ENCODE measurements at regions not wholly inside any gene's neighbourhood (a gene's known extent, or its start where the extent isn't known, plus 50 kb on each side); places are given as distances from the start of the nearest gene placed in this dataset.

DNA sequence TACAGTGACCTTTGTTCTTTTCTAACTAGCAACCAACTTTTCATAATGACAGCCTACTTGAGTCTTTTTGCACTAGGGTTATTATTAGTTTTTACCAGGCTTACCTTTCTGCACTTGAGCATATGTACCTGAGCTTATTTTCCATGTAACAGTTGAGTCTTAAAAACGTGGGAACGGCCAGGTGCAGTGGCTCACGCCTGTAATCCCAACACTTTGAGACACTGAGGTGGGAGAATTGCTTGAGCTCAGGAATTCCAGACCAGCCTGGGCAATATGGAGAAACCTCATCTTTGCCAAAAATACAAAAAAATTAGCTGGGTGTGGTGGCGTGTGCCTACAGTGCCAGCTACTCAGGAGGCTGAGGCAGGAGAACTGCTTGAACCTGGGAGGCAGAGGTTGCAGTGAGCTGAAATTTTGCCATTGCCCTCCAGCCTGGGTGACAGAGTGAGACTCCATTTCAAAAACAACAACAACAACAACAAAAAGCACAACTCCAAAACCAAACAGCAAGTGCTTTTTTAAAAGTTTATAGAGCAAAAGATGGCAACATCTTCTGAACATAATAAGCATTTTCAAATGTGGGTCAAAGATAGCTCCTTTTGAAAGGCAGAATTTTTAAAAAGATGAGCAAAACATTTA, 57.1 kb upstream of the CD28 start (continued):
- TF ChIP-seq, protein P1, sequence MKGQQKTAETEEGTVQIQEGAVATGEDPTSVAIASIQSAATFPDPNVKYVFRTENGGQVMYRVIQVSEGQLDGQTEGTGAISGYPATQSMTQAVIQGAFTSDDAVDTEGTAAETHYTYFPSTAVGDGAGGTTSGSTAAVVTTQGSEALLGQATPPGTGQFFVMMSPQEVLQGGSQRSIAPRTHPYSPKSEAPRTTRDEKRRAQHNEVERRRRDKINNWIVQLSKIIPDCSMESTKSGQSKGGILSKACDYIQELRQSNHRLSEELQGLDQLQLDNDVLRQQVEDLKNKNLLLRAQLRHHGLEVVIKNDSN (CRISPR knock-in tag; IDR thresholded peaks at IDR 0.05), result no peak
- TF ChIP-seq NFATC4 (CRISPR knock-in tag; IDR thresholded peaks at IDR 0.05), result no peak

DNA sequence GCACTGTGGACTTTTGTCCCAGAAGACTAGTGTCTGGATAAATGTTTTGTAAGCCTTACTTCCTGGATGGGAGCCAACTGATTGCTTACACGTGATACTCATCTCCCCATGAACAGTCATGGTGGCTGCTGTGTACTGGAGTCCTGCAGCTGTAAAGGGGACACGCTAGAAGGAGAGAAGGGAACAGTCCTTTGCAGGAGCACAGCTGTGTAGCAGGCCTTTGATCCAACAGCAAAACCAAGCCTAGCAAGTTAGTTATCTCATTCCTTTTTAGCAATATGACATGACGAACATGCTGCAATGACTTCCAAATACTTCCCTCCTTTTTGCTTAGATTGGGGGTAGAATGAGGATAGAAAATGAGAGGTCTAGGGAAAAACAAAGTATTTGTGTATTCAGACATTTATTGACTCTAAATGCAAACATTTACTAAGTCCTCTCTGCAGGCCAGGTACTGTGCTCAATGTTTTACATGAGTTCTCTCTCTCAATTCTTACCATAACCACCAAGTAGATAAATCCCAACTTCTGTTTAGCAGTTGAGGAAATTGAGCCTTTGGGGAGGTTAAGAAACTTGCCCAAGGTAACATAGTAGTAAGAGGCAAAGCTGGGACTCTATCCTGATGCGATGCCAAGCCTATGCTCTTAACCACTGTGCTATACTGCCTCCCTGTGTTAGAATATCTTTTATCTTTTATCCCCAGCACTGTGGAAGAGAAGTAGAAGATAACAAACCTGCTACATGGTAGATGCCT, 55.4 kb upstream of the CD28 start:
- Mint-ChIP-seq H3K27me3 (ENCODE audit: low read depth) (no peaks in the 10 kb centered on the region), H3K36me3 (no peaks in the 10 kb centered on the region), H3K4me1 (peaks cover 21% of the 10 kb centered on the region), H3K4me3 (no peak overlapping the region), H3K9me3 (no peaks in the 10 kb centered on the region; the same call in 1 of the 2 replicates), H3K27ac (no peak overlapping the region)
- peak; percentile 39; the same call in 1 of the 2 replicates for TF ChIP-seq GABPB1 (CRISPR knock-in tag; IDR thresholded peaks at IDR 0.05)
- TF ChIP-seq, protein P2, sequence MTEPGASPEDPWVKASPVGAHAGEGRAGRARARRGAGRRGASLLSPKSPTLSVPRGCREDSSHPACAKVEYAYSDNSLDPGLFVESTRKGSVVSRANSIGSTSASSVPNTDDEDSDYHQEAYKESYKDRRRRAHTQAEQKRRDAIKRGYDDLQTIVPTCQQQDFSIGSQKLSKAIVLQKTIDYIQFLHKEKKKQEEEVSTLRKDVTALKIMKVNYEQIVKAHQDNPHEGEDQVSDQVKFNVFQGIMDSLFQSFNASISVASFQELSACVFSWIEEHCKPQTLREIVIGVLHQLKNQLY (CRISPR knock-in tag; IDR thresholded peaks at IDR 0.05), result no peak
- DNase-seq (ENCODE audit: low spot score) (no peak), ATAC-seq (peak; percentile 90)
- ChIA-PET POLR2A (no interaction called here), CTCF (interaction anchor here (0.6 to 1.0 kb wide), 3 partner anchors 163 to 166 kb away, joined by 3 to 5 read pairs (median 3); no protein-coding TSS in a partner anchor)

DNA sequence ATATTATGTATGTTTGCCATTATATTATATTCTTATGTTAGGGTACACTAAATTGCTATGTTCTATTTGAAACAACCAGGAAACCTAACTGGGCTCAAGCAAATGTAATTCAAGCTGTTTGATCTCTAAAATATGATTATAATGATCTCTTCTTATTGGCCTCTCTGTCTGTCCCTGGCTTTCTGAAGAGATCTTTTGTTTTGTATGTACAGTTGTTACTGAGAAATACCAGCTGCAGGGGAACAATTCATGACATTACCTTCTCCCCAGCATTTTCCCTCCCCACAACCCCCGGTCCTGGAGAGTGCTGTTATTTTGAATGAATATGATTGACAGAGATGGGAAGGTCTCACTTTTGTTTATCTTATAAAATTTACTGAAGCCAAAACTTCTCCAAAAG, 54.8 kb upstream of the CD28 start:
- Mint-ChIP-seq H3K4me3 (no peak overlapping the region), H3K36me3 (no peaks in the 10 kb centered on the region), H3K27me3 (ENCODE audit: low read depth) (no peaks in the 10 kb centered on the region), H3K4me1 (peaks cover 21% of the 10 kb centered on the region), H3K27ac (no peak overlapping the region), H3K9me3 (no peaks in the 10 kb centered on the region; the same call in 1 of the 2 replicates)
- ATAC-seq, result no peak
- TF ChIP-seq, protein P3, sequence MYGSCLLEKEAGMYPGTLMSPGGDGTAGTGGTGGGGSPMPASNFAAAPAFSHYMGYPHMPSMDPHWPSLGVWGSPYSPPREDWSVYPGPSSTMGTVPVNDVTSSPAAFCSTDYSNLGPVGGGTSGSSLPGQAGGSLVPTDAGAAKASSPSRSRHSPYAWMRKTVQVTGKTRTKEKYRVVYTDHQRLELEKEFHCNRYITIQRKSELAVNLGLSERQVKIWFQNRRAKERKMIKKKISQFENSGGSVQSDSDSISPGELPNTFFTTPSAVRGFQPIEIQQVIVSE (CRISPR knock-in tag; IDR thresholded peaks at IDR 0.05; ENCODE audit: borderline replicate concordance), result no peak
- TF ChIP-seq ZNF317 (CRISPR knock-in tag; IDR thresholded peaks at IDR 0.05; ENCODE audit: borderline replicate concordance, low read depth) (no peak), NR2C2 (CRISPR knock-in tag; IDR thresholded peaks at IDR 0.05) (no peak), ESRRA (CRISPR knock-in tag; IDR thresholded peaks at IDR 0.05; ENCODE audit: borderline replicate concordance) (no peak), ZNF671 (CRISPR knock-in tag; IDR thresholded peaks at IDR 0.05) (no peak), FOXK1 (CRISPR knock-in tag; IDR thresholded peaks at IDR 0.05) (no peak), KAT7 (CRISPR knock-in tag; IDR thresholded peaks at IDR 0.05; ENCODE audit: borderline replicate concordance) (no peak), RORB (CRISPR knock-in tag; IDR thresholded peaks at IDR 0.05) (no peak), ETV6 (CRISPR knock-in tag; IDR thresholded peaks at IDR 0.05) (no peak)
- TF ChIP-seq, protein P4, sequence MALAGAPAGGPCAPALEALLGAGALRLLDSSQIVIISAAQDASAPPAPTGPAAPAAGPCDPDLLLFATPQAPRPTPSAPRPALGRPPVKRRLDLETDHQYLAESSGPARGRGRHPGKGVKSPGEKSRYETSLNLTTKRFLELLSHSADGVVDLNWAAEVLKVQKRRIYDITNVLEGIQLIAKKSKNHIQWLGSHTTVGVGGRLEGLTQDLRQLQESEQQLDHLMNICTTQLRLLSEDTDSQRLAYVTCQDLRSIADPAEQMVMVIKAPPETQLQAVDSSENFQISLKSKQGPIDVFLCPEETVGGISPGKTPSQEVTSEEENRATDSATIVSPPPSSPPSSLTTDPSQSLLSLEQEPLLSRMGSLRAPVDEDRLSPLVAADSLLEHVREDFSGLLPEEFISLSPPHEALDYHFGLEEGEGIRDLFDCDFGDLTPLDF (CRISPR knock-in tag; IDR thresholded peaks at IDR 0.05), result no peak
- TF ChIP-seq, protein P5, sequence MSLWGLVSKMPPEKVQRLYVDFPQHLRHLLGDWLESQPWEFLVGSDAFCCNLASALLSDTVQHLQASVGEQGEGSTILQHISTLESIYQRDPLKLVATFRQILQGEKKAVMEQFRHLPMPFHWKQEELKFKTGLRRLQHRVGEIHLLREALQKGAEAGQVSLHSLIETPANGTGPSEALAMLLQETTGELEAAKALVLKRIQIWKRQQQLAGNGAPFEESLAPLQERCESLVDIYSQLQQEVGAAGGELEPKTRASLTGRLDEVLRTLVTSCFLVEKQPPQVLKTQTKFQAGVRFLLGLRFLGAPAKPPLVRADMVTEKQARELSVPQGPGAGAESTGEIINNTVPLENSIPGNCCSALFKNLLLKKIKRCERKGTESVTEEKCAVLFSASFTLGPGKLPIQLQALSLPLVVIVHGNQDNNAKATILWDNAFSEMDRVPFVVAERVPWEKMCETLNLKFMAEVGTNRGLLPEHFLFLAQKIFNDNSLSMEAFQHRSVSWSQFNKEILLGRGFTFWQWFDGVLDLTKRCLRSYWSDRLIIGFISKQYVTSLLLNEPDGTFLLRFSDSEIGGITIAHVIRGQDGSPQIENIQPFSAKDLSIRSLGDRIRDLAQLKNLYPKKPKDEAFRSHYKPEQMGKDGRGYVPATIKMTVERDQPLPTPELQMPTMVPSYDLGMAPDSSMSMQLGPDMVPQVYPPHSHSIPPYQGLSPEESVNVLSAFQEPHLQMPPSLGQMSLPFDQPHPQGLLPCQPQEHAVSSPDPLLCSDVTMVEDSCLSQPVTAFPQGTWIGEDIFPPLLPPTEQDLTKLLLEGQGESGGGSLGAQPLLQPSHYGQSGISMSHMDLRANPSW (CRISPR knock-in tag; conservative IDR thresholded peaks at IDR 0.05; ENCODE audit: low read depth), result no peak
- TF ChIP-seq, protein P6, sequence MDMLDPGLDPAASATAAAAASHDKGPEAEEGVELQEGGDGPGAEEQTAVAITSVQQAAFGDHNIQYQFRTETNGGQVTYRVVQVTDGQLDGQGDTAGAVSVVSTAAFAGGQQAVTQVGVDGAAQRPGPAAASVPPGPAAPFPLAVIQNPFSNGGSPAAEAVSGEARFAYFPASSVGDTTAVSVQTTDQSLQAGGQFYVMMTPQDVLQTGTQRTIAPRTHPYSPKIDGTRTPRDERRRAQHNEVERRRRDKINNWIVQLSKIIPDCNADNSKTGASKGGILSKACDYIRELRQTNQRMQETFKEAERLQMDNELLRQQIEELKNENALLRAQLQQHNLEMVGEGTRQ (CRISPR knock-in tag; IDR thresholded peaks at IDR 0.05), result no peak
- TF ChIP-seq, protein P7, sequence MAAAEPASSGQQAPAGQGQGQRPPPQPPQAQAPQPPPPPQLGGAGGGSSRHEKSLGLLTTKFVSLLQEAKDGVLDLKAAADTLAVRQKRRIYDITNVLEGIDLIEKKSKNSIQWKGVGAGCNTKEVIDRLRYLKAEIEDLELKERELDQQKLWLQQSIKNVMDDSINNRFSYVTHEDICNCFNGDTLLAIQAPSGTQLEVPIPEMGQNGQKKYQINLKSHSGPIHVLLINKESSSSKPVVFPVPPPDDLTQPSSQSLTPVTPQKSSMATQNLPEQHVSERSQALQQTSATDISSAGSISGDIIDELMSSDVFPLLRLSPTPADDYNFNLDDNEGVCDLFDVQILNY (CRISPR knock-in tag; IDR thresholded peaks at IDR 0.05), result no peak
- TF ChIP-seq, protein P8, sequence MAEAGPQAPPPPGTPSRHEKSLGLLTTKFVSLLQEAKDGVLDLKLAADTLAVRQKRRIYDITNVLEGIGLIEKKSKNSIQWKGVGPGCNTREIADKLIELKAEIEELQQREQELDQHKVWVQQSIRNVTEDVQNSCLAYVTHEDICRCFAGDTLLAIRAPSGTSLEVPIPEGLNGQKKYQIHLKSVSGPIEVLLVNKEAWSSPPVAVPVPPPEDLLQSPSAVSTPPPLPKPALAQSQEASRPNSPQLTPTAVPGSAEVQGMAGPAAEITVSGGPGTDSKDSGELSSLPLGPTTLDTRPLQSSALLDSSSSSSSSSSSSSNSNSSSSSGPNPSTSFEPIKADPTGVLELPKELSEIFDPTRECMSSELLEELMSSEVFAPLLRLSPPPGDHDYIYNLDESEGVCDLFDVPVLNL (CRISPR knock-in tag; IDR thresholded peaks at IDR 0.05; ENCODE audit: borderline replicate concordance, low read depth), result no peak
- CTCF ChIA-PET, result interaction anchor here (0.6 kb wide), 1 partner anchor 162 kb away, joined by 3 read pairs; no protein-coding TSS in a partner anchor
- no peak for DNase-seq (ENCODE audit: low spot score)
- POLR2A ChIA-PET, result no interaction called here
